ENCODE measurements at regions not wholly inside any gene's neighbourhood (a gene's known extent, or its start where the extent isn't known, plus 50 kb on each side); places are given as distances from the start of the nearest gene placed in this dataset.

- Histone ChIP-seq H4K5ac (ENCODE audit: insufficient read length, low read depth, low read length) (no peak overlapping the region), H2AK5ac (ENCODE audit: low read depth, low read length) (no peak overlapping the region), H3K56ac (replicated peaks; ENCODE audit: insufficient read length, low read depth, low read length) (no peak overlapping the region), H3K27ac (ENCODE audit: low read depth, low read length) (no peak overlapping the region), H2BK120ac (replicated peaks; ENCODE audit: low read depth, low read length) (no peak overlapping the region), H3K23me2 (ENCODE audit: low read depth, low read length) (no peaks in the 10 kb centered on the region), H4K8ac (ENCODE audit: extremely low read depth, insufficient read depth, low read length) (no peak overlapping the region), H3K14ac (ENCODE audit: insufficient read length) (no peak overlapping the region), H2BK12ac (ENCODE audit: low read depth, low read length) (no peak overlapping the region), H3K18ac (ENCODE audit: extremely low read depth, low read length) (no peak overlapping the region), H3K4me2 (ENCODE audit: insufficient read depth in 1 of 2, low read depth in 2 of 2, low read length in 2 of 2) (no peak overlapping the region), H2BK5ac (ENCODE audit: low read depth, low read length) (no peak overlapping the region), H2AFZ (ENCODE audit: low read length) (no peak overlapping the region), H3K36me3 (ENCODE audit: control insufficient read depth in 2 of 4, insufficient read depth in 4 of 4, low read length in 3 of 4) (no peaks in the 10 kb centered on the region), H3K4me3 (ENCODE audit: extremely low read depth in 1 of 4, insufficient read depth in 2 of 4, low read depth in 3 of 4, low read length in 4 of 4) (no peak overlapping the region), H2BK15ac (ENCODE audit: low read length) (no peak overlapping the region), H3K9ac (replicated peaks in 1 of 4; ENCODE audit: extremely low read depth in 1 of 4, low read depth in 3 of 4, low read length in 3 of 4) (no peak overlapping the region), H3K4ac (replicated peaks; ENCODE audit: insufficient read length, low read depth, low read length) (no peak overlapping the region), H3K79me1 (ENCODE audit: low read depth, low read length) (no peaks in the 10 kb centered on the region), H3K9me3 (ENCODE audit: insufficient read depth in 2 of 2, low read depth in 1 of 2, low read length in 1 of 2) (no peaks in the 10 kb centered on the region), H3K23ac (ENCODE audit: insufficient read length) (no peak overlapping the region), H4K20me1 (replicated peaks in 1 of 2; ENCODE audit: control insufficient read depth in 1 of 2, insufficient read depth in 2 of 2, low read length in 2 of 2) (no peaks in the 10 kb centered on the region), H3K27me3 (replicated peaks in 1 of 4; ENCODE audit: control insufficient read depth in 3 of 4, extremely low read depth in 1 of 4, insufficient read depth in 3 of 4, low read length in 3 of 4) (no peaks in the 10 kb centered on the region; a peak in 1 of 7 replicates), H3K79me2 (ENCODE audit: control insufficient read depth in 1 of 2, insufficient read depth in 2 of 2, low read length in 2 of 2) (no peaks in the 10 kb centered on the region), H4K91ac (replicated peaks; ENCODE audit: insufficient read length, low read length) (no peak overlapping the region), H2BK20ac (ENCODE audit: low read length) (no peak overlapping the region), H3K4me1 (replicated peaks in 1 of 4; ENCODE audit: control insufficient read depth in 3 of 4, insufficient read depth in 4 of 4, low read length in 3 of 4) (no peaks in the 10 kb centered on the region)
- CTCF ChIA-PET (ENCODE audit: partially characterized antibody), result interaction anchor here (0.6 kb wide), 1 partner anchor 132 kb away, joined by 3 read pairs; no protein-coding TSS in a partner anchor
- WGBS, 2 experiments (ENCODE audit: extremely low coverage in 1 of 2, insufficient coverage in 1 of 2, insufficient read length in 1 of 2, insufficient replicate concordance in 2 of 2, low coverage in 1 of 2, low lambda C conversion rate in 2 of 2, missing lambda C conversion rate in 1 of 2), result 88% methylated on average over 2 of the region's 2 CpGs; no CpG with 5 or more reads in 1 of the 2 experiments
- DNase-seq (ENCODE audit: low read depth in 1 of 2, low spot score in 2 of 2) (no peak), FAIRE-seq (no peak)
- POLR2A ChIA-PET (ENCODE audit: partially characterized antibody), result no interaction called here
- TF ChIP-seq SIX5 (IDR thresholded peaks at IDR 0.05; ENCODE audit: low read depth, low read length) (no peak), TAF7 (optimal IDR thresholded peaks at IDR 0.05; ENCODE audit: borderline replicate concordance, low read depth, low read length) (no peak), SAP30 (IDR thresholded peaks at IDR 0.05; ENCODE audit: insufficient read depth, insufficient replicate concordance, low read length) (no peak)
Observed at GRCh38 chr12:74185360-74185759, 352.3 kb upstream of the ATXN7L3B start.

Measured in H1 (cell line).